Neural crest cell (in vitro differentiated cells): ENCODE measurements at regions not wholly inside any gene's neighbourhood (a gene's known extent, or its start where the extent isn't known, plus 50 kb on each side); places are given as distances from the start of the nearest gene placed in this dataset.

ENCODE experiments used
- DNase-seq: peaks from one replicate; pipeline ENCODE4 v3.0.0; 2021; ENCODE audit warnings: low read depth, mixed read lengths, low spot score
- H3K27ac Mint-ChIP-seq: one replicate; pipeline ENCODE4 v1.8.0; 2021; ENCODE audit warnings: mild to moderate bottlenecking, mixed read lengths; ENCODE audit not compliant: unreplicated experiment
- H3K27me3 Mint-ChIP-seq: 2 replicates; pipeline ENCODE4 v1.8.0; 2021; ENCODE audit warnings: low read depth, mild to moderate bottlenecking, mixed read lengths
- H3K36me3 Mint-ChIP-seq: 2 replicates; pipeline ENCODE4 v1.8.0; 2021; ENCODE audit warnings: low read depth, mild to moderate bottlenecking, mixed read lengths
- H3K4me1 Mint-ChIP-seq: 2 replicates; pipeline ENCODE4 v1.8.0; 2021; ENCODE audit warnings: mixed read lengths
- H3K4me3 Mint-ChIP-seq: one replicate; pipeline ENCODE4 v1.8.0; 2021; ENCODE audit warnings: mild to moderate bottlenecking, mixed read lengths
- H3K9me3 Mint-ChIP-seq: 2 replicates; pipeline ENCODE4 v1.8.0; 2021; ENCODE audit warnings: mixed read lengths
- CTCF ChIP-seq: fragments of 200-600 bp; sonication (generic); conservative IDR thresholded peaks from 2 replicates; pipeline ENCODE4 v1.5.0; 2021; ENCODE audit warnings: antibody characterized with exemption, mild to moderate bottlenecking

- H3K9me3 Mint-ChIP-seq, result no peaks in the 10 kb centered on the region
- no peak for TF ChIP-seq CTCF
- no peak overlapping the region for H3K27ac Mint-ChIP-seq
- peaks cover 32% of the 10 kb centered on the region for H3K4me1 Mint-ChIP-seq
- no peak for DNase-seq
- peaks cover 3% of the 10 kb centered on the region for H3K27me3 Mint-ChIP-seq
- H3K36me3 Mint-ChIP-seq, result no peaks in the 10 kb centered on the region
- no peak overlapping the region for H3K4me3 Mint-ChIP-seq
These were observed 162.9 kb upstream of the TLE3 start for GRCh38 chr15:70260580-70260979.

GRCh38 chr15:70259640-70260508, 162.2 kb upstream of the TLE3 start:
- no peak for TF ChIP-seq CTCF
- Mint-ChIP-seq H3K27me3 (peaks cover 3% of the 10 kb centered on the region), H3K36me3 (no peaks in the 10 kb centered on the region), H3K9me3 (no peaks in the 10 kb centered on the region), H3K4me1 (peaks cover 32% of the 10 kb centered on the region), H3K4me3 (no peak overlapping the region), H3K27ac (no peak overlapping the region)
- no peak for DNase-seq

DNA sequence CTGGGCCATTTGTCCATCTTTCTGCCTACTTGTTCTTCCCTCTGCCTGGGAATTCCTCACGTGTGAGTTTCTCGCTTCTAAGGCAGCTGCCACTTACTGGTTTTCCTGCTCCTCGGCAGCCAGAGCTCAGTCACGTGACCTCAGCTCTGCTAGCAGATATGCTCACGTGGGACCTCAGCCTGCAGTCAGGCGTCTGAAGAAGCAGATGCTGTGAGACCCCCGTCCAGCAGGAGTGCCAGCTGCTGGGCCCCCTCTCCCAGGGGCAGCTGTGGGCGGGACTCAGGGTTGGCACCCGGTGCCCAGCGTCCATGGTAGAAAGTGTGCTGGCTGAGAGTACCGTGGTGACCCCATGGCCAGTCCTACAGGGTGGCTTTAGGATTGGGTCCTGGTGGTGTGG, 161.3 kb upstream of the TLE3 start:
- TF ChIP-seq CTCF, result no peak
- Mint-ChIP-seq H3K4me1 (peaks cover 35% of the 10 kb centered on the region), H3K27me3 (peaks cover 3% of the 10 kb centered on the region), H3K9me3 (no peaks in the 10 kb centered on the region), H3K27ac (no peak overlapping the region), H3K36me3 (no peaks in the 10 kb centered on the region), H3K4me3 (no peak overlapping the region)
- DNase-seq, result no peak

GRCh38 chr15:70258369-70259027, 160.8 kb upstream of the TLE3 start:
- Mint-ChIP-seq H3K27ac (no peak overlapping the region), H3K27me3 (peaks cover 6% of the 10 kb centered on the region), H3K4me3 (no peak overlapping the region), H3K36me3 (no peaks in the 10 kb centered on the region), H3K4me1 (peaks cover 33% of the 10 kb centered on the region), H3K9me3 (no peaks in the 10 kb centered on the region)
- TF ChIP-seq CTCF, result no peak
- no peak for DNase-seq

DNA sequence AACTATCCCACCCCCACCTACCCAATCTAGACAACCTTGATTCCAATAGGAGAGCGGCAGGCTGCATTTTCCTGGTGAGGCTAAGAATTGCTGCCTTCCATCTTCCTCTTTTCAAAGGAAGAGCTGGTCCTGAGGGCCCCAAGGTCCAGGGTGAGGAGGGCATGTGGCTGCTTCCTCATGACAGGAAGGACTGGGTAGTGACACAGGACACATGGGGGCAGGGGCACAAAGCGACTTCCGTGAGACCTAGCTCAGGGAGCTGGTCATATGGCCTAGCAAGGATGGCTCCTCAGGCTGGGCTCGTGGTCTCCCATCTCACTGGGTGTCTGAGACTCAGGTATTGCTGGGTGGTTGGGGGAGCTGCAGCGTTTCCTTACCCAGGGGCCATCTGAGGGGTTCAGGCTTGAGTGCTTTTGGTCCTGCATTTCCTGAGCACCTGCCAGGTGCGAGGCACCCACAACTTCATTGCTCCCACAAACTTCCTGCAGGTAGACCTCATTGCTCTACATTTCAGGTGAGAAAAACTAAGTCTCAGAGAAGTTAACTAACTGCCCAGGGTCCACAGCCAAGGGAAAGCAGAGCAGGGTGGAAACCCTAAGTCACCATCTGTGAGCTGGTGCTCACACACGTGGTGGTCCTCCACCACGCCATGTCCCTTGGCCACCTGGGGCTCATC, 160.0 kb upstream of the TLE3 start:
- Mint-ChIP-seq H3K4me1 (peaks cover 30% of the 10 kb centered on the region), H3K4me3 (no peak overlapping the region)

More for the DNA sequence above, 160.0 kb upstream of the TLE3 start:
- H3K27me3 Mint-ChIP-seq, result peaks cover 3% of the 10 kb centered on the region
- TF ChIP-seq CTCF, result no peak
- no peaks in the 10 kb centered on the region for H3K36me3 Mint-ChIP-seq
- H3K9me3 Mint-ChIP-seq, result no peaks in the 10 kb centered on the region
- DNase-seq, result no peak
- H3K27ac Mint-ChIP-seq, result no peak overlapping the region
